Liver (tissue), 3 donors: ENCODE measurements at regions not wholly inside any gene's neighbourhood (a gene's known extent, or its start where the extent isn't known, plus 50 kb on each side); places are given as distances from the start of the nearest gene placed in this dataset.

ENCODE experiments used
- CTCF ChIP-seq: fragments of 150-350 bp; IDR thresholded peaks from 2 replicates; pipeline ENCODE4 v1.5.1; 2017; ENCODE audit warnings: improper control_type of control experiment, low read depth, low read length; ENCODE audit not compliant: missing input control
- FOXA2 ChIP-seq: IDR thresholded peaks from 2 replicates; pipeline ENCODE4 v1.6.1; 2016; ENCODE audit warnings: antibody characterized with exemption
- JUND ChIP-seq, 2 donors: IDR thresholded peaks; 2 replicates each; pipeline ENCODE4 v1.6.1; 2016; ENCODE audit warnings: antibody characterized with exemption in 2 of 2
- RAD21 ChIP-seq, 2 donors: IDR thresholded peaks; 2 replicates each; pipeline ENCODE4 v1.6.1; 2016; ENCODE audit warnings: antibody characterized with exemption in 2 of 2, mild to moderate bottlenecking in 2 of 2
- RXRA ChIP-seq, 2 donors: IDR thresholded peaks; 2 replicates each; pipeline ENCODE4 v1.6.1; 2017 to 2018; ENCODE audit warnings: antibody characterized with exemption in 2 of 2, mild to moderate bottlenecking in 1 of 2
- TAF1 ChIP-seq: conservative IDR thresholded peaks from 2 replicates; pipeline ENCODE4 v1.6.1; 2016; ENCODE audit warnings: antibody characterized with exemption, mild to moderate bottlenecking
- donor health status: healthy.
- donor health status: healthy.

DNA sequence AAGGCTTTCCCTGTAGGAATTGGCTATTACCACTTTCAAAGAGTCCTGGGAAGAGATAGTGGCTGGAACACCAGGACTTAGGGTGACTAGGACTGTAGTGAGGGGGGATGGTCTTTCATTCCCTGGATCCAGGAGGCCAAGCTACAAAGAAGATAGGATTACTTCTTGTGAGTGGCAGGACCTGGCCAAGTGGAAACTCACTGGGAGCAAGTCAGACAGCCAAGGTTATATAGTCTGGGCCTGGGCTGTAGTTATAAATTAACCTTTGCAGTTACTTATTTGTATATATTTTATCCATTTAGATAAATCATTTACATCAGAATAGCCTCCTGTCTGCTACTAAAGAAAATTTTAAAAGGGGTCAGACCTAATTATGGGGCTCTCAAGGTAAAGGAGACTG is 124.3 kb downstream of the TLR4 start:
- TF ChIP-seq RAD21 (IDR thresholded peaks at IDR 0.05) = no peak
- TF ChIP-seq CTCF = no peak
- TF ChIP-seq RXRA (IDR thresholded peaks at IDR 0.05) = no peak
- no peak for TF ChIP-seq TAF1
- TF ChIP-seq JUND (IDR thresholded peaks at IDR 0.05) = no peak
- no peak for TF ChIP-seq FOXA2
